Breast epithelium (tissue), 3 donors: ENCODE measurements at regions not wholly inside any gene's neighbourhood (a gene's known extent, or its start where the extent isn't known, plus 50 kb on each side); places are given as distances from the start of the nearest gene placed in this dataset.

Source experiments
- CTCF ChIP-seq, 3 donors: fragments of 450-650 bp; IDR thresholded peaks; one replicate each; pipeline ENCODE4 v1.5.1; 2016 to 2017; ENCODE audit warnings: antibody characterized with exemption in 3 of 3, mild to moderate bottlenecking in 3 of 3, moderate library complexity in 3 of 3
- POLR2A ChIP-seq: fragments of 450-650 bp; IDR thresholded peaks from one replicate; pipeline ENCODE4 v1.6.1; 2016; ENCODE audit warnings: antibody characterized with exemption, mild to moderate bottlenecking, moderate library complexity
- POLR2AphosphoS5 ChIP-seq, 3 donors: sonication (generic); formaldehyde crosslinking; IDR thresholded peaks; one replicate each; pipeline ENCODE4 v1.6.1; 2017; ENCODE audit warnings: antibody characterized with exemption in 3 of 3

- TF ChIP-seq POLR2A (no peak), CTCF (IDR thresholded peaks at IDR 0.05) (no peak), POLR2AphosphoS5 (IDR thresholded peaks at IDR 0.05) (no peak)
Measured at GRCh38 chr1:190003376-190003775, 474.3 kb downstream of the BRINP3 start.
